ENCODE measurements at regions not wholly inside any gene's neighbourhood (a gene's known extent, or its start where the extent isn't known, plus 50 kb on each side); places are given as distances from the start of the nearest gene placed in this dataset.

- TF ChIP-seq, protein P1, sequence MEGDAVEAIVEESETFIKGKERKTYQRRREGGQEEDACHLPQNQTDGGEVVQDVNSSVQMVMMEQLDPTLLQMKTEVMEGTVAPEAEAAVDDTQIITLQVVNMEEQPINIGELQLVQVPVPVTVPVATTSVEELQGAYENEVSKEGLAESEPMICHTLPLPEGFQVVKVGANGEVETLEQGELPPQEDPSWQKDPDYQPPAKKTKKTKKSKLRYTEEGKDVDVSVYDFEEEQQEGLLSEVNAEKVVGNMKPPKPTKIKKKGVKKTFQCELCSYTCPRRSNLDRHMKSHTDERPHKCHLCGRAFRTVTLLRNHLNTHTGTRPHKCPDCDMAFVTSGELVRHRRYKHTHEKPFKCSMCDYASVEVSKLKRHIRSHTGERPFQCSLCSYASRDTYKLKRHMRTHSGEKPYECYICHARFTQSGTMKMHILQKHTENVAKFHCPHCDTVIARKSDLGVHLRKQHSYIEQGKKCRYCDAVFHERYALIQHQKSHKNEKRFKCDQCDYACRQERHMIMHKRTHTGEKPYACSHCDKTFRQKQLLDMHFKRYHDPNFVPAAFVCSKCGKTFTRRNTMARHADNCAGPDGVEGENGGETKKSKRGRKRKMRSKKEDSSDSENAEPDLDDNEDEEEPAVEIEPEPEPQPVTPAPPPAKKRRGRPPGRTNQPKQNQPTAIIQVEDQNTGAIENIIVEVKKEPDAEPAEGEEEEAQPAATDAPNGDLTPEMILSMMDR (IDR thresholded peaks at IDR 0.05), result no peak
- TF ChIP-seq POLR2A (IDR thresholded peaks at IDR 0.05), result no peak
Observed at GRCh38 chr14:101657372-101657771, 96.1 kb downstream of the DIO3 start.
